HG02571 (cell line): ENCODE measurements at regions not wholly inside any gene's neighbourhood (a gene's known extent, or its start where the extent isn't known, plus 50 kb on each side); places are given as distances from the start of the nearest gene placed in this dataset.
"Not testable (repeated sequence)": the region's sequence is repeated elsewhere in the genome, so short reads cannot be mapped to it uniquely, and the experiment has no call there.

Source experiments
- ATAC-seq: cut with Tn5 transposase; IDR thresholded peaks from one replicate; pipeline ENCODE4 v1.9.1; 2021; ENCODE audit warnings: mild to moderate bottlenecking, moderate library complexity; ENCODE audit not compliant: unreplicated experiment

DNA sequence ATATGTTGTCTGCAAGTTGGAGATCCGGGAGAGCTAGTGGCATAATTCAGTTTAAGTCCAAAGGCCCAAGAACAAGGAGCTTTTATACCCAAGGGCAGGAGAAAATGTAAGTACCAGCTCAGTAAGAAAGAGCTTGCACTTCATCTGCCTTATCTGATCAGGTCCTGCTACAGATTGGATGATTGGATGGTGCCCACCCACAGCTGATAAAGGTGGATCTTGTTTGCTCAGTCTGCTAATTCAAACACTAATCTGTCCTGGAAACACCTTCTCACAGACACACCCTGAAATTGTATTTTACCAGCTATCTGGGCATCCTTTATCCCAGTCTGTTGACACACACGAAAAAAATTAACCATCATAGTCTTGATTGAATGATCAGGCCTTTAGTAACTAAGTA lies 230.7 kb upstream of the SLC16A7 start:
- ATAC-seq, result no peak

- ATAC-seq, result no peak
Observed at GRCh38 chr12:59357811-59358210, 238.0 kb upstream of the SLC16A7 start.

GRCh38 chr12:59346248-59346647 lies 249.6 kb upstream of the SLC16A7 start:
- not testable (repeated sequence) for ATAC-seq

DNA sequence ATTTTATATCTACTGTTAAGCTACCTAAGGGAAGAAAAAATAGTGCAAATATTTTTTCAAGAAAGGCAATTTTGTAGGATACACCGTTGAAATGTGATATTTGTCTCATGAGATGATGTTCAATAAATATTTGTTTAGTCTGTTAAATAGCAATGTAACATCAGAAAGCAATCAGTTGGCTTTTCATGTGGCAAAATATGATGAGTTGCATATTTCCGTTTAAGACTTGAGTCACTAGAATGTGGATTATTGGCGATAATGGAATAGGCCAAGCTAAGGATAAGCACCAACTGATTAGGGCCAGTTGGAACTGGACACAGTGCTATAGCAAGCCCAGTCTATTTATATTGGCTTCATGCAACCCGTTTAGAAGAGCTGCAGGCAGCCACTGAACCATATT lies 250.4 kb upstream of the SLC16A7 start:
- ATAC-seq, result no peak

GRCh38 chr12:59344224-59344623 lies 251.6 kb upstream of the SLC16A7 start:
- ATAC-seq, result no peak

DNA sequence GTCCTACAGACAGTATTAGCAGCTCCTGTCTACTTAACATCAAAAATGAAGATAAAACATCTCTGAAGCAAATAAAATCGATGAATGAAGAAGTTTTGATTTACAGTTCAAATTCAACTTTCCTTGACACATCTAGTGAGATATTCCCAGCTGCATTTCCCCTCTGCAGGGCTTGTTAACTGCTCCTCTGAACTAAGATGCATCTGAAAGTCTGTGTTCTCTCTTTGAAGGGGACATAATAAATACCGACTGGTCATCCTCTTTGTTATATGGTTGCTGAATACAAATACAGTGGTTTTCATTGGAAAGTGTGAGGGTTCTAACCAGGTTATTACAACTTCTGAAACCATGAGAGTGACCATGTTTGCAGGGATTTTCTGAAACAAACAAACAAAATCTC lies 266.4 kb upstream of the SLC16A7 start:
- no peak for ATAC-seq

- ATAC-seq, result not testable (repeated sequence)
Observed at GRCh38 chr12:59328395-59329075, 267.3 kb upstream of the SLC16A7 start.

DNA sequence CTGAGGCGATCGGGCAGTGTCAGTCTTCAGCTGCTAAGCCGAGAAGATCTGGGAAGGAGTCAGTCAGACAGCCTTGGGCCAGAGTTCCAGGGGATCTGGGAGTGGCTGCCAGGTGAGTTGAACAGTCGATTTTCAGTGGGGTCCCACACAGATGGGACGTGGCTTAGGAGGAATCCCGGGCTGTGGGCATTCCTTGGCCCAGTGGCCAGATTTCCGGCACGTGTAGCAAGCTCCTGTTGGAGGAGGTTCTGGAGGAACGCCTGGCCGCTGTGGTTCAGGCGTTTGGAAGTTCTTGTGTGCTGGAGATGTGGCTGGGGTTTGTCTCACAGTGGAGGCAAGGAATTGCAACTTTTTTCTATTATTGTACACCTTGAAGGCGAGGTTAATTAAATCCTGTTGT lies 269.4 kb upstream of the SLC16A7 start:
- ATAC-seq, result not testable (repeated sequence)

- no peak for ATAC-seq
Observed at GRCh38 chr12:59322473-59322872, 273.4 kb upstream of the SLC16A7 start.

- no peak for ATAC-seq
Observed at GRCh38 chr12:59321278-59321677, 274.6 kb upstream of the SLC16A7 start.

DNA sequence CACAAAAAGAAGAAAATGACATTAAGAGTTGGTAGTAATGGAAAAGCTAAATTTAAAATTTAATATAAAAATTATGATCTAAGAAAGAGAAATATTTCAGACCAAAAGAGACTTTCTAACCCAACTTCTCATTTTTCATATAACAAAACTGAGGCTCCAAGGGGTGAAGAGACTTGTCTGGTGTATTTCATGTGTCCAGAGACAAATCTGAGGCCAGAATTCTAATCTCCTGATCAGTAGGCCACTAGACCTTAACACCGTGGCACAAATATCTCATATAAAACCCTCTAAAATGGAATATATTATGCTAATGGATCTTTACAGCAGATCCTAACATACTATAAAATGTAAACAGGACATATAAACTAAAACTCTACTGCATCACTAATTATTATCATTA lies 275.7 kb upstream of the SLC16A7 start:
- ATAC-seq, result no peak

GRCh38 chr12:59318940-59319339 lies 276.9 kb upstream of the SLC16A7 start:
- ATAC-seq, result no peak

GRCh38 chr12:59317598-59317997 lies 278.2 kb upstream of the SLC16A7 start:
- no peak for ATAC-seq

GRCh38 chr12:59316938-59317337 lies 278.9 kb upstream of the SLC16A7 start:
- no peak for ATAC-seq

DNA sequence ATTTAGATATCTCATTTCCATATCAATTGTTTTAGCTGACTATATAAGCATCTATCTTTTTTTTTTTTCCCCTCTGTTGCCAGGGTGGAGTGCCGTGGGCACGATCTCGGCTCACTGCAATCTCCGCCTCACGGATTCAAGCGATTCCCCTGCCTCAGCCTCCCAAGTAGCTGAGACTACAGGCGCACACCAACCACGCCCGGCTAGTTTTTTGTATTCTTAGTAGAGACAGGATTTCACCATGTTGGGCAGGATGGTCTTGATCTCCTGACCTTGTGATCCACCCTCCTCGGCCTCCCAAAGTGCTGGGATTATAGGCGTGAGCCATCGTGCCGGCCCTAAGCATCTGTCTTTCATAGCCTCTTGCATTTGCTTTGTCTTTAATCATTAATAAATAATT lies 279.5 kb upstream of the SLC16A7 start:
- ATAC-seq, result not testable (repeated sequence)

GRCh38 chr12:59314209-59314608 lies 281.6 kb upstream of the SLC16A7 start:
- ATAC-seq, result no peak

GRCh38 chr12:59304077-59304721 lies 291.6 kb upstream of the SLC16A7 start:
- no peak for ATAC-seq

DNA sequence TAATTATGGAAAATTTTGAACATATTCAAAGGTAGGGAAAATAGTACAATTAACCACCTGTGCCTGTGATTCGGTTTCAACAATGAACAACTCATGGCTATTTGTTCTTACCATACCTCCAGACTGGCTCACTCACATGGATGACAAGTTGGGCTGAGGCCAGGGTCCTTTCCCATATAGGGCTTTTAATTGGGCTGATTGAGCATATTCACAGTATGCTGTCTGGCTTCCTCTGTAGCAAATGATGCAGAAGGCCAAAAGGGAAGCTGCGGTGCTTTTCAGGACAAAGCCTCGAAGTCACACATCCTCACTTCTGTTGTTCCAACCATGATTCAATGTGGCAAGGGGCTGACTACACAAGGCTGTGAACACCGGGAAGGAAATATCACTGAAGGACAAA lies 297.5 kb upstream of the SLC16A7 start:
- no peak for ATAC-seq

DNA sequence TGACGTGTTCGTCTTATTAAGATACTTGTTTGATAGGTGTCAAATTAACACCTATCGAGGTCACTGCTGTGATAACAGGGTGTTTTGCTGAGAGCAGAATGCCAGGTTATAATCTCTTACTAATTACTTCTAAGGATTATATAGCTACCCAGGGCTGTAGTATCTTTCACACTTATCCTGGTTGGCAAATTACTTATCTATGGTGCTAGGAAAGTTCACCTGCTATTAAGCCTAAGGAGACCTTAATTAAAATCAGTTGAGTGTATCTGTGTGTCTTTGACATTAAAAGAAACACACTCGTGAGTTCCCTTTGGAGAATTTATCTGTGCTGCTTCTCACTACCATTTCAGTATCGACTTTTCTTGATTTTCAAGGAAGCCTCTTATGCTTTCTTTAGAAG lies 301.6 kb upstream of the SLC16A7 start:
- ATAC-seq, result no peak

- ATAC-seq, result no peak
Observed at GRCh38 chr12:59282999-59283398, 312.8 kb upstream of the SLC16A7 start.

DNA sequence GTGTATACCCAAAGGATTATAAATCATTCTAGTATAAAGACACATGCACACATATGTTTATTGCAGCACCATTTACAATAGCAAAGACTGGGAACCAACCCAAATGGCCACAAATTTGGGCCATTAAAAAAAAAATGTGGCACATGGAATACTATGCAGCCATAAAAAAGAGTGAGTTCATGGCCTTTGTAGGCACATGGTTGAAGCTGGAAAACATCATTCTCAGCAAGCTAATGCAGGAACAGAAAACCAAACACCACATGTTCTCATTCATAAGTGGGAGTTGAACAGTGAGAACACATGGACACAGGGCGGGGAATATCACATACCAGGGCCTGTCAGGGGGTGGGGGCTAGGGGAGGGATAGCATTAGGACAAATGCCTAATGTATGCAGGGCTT lies 322.3 kb upstream of the SLC16A7 start:
- not testable (repeated sequence) for ATAC-seq

DNA sequence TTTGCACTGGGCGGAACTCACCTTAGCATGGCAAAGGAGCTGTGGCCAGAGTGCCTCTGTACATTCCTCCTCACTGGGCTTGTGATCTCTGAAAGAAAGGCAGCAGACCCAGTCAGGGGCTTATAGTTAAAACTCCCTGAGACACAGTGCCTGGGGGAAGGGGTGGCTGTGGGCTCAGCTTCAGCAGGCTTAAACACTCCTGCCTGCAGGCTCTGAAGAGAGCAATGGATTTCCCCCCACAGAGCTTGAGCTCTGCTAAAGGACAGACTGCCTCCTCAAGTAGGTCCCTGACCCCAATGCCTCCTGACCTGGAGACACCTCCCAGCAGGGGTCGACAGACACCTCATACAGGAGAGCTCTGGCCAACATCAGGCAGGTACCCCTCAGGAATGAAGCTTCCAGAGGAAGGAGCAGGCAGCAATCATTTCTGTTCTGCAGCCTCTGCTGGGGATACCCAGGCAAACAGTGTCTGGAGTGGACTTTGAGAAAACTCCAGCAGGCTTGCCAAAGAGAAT lies 327.5 kb upstream of the SLC16A7 start:
- ATAC-seq, result no peak

GRCh38 chr12:59260202-59260601 lies 335.6 kb upstream of the SLC16A7 start:
- no peak for ATAC-seq
